Sigmoid colon (tissue), 3 donors: ENCODE measurements at regions not wholly inside any gene's neighbourhood (a gene's known extent, or its start where the extent isn't known, plus 50 kb on each side); places are given as distances from the start of the nearest gene placed in this dataset.

Experiments used
- CTCF ChIP-seq, 4 experiments: fragments of 450-650 bp in 3 of 4; fragments of 200-600 bp in 1 of 4; IDR thresholded peaks; one replicate each; pipeline ENCODE4 v1.5.1; 2016 to 2019; ENCODE audit warnings: antibody characterized with exemption in 4 of 4, mild to moderate bottlenecking in 3 of 4, moderate library complexity in 2 of 4
- POLR2A ChIP-seq, 2 donors: fragments of 450-650 bp; IDR thresholded peaks; one replicate each; pipeline ENCODE4 v1.6.1; 2016; ENCODE audit warnings: antibody characterized with exemption in 2 of 2, mild to moderate bottlenecking in 2 of 2, moderate library complexity in 2 of 2

GRCh38 chr5:2013301-2014057, 130.8 kb upstream of the IRX4 start:
- no peak for TF ChIP-seq POLR2A (IDR thresholded peaks at IDR 0.05)
- TF ChIP-seq CTCF (IDR thresholded peaks at IDR 0.05), result no peak
